ENCODE measurements at regions not wholly inside any gene's neighbourhood (a gene's known extent, or its start where the extent isn't known, plus 50 kb on each side); places are given as distances from the start of the nearest gene placed in this dataset.

DNA sequence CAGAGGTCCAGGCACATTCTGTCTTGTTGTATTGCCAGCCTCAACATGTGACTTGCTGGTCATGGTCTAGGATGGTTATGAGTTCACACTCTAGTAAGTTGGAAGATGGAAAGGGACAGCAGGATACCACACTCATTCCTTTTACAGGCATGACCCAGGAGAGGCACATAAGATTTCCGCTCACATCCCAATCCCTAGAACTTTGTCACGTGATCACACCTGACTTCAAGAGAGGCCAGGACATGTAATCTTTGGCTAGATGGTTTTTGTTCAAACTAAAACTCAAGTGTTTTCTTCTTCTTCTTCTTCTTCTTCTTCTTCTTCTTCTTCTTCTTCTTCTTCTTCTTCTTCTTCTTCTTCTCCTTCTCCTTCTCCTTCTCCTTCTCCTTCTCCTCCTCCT lies 53.4 kb upstream of the ARX start:
- ChIA-PET POLR2A (no interaction called here), CTCF (no interaction called here)
- H3K4me3 ChIP-seq (ENCODE audit: low read depth, low read length), result no peak overlapping the region
- H3K9me3 ChIP-seq (ENCODE audit: control insufficient read depth, insufficient read depth, low read depth, low read length), result no peaks in the 10 kb centered on the region
- no peaks in the 10 kb centered on the region for H3K36me3 ChIP-seq (ENCODE audit: control insufficient read depth in 2 of 2, insufficient read depth in 1 of 2, low read length in 2 of 2)
- H3K4me1 ChIP-seq (ENCODE audit: control insufficient read depth, insufficient read depth, low read length), result no peaks in the 10 kb centered on the region
- no peak overlapping the region for H3K27ac ChIP-seq (ENCODE audit: extremely low read depth, low read depth, low read length)
- TF ChIP-seq ZNF513 (tag by site-specific recombination; IDR thresholded peaks at IDR 0.05), result 0 out of 2 replicates have a peak, but pooled peaks have one; percentile 36
- no peak for TF ChIP-seq ZXDB (tag by site-specific recombination; IDR thresholded peaks at IDR 0.05)
- no peak for TF ChIP-seq KLF7 (tag by site-specific recombination; IDR thresholded peaks at IDR 0.05; ENCODE audit: borderline replicate concordance)
- TF ChIP-seq IKZF3 (tag by site-specific recombination; IDR thresholded peaks at IDR 0.05), result no peak
- no peak for TF ChIP-seq ZNF37A (tag by site-specific recombination; IDR thresholded peaks at IDR 0.05)
- no peak for TF ChIP-seq ZNF174 (tag by site-specific recombination; IDR thresholded peaks at IDR 0.05)
- no peak for TF ChIP-seq SP2 (tag by site-specific recombination; IDR thresholded peaks at IDR 0.05)
- no peak for TF ChIP-seq ZNF175 (tag by site-specific recombination; IDR thresholded peaks at IDR 0.05)

DNA sequence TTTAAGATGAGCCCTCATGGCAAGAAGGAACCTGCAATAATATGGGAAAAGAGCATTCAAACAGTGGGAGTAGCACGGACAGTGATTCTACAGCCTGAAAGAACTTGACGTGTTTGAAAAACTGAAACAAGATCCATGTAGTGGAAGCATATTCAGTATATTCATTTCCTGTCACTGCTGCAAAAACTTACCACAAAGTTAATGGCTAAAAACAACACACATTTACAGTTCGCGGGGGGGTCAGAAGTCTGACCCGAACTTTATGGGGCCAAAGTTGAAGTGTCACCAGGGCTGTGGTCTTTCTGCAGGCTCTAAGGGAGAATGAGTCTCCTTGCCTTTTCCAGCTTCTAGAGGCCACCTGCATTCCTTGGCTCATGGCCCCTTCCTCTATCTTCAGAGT lies 52.6 kb upstream of the ARX start:
- H3K36me3 ChIP-seq (ENCODE audit: control insufficient read depth in 2 of 2, insufficient read depth in 1 of 2, low read length in 2 of 2), result no peaks in the 10 kb centered on the region
- POLR2A ChIA-PET, result no interaction called here
- no peaks in the 10 kb centered on the region for H3K4me1 ChIP-seq (ENCODE audit: control insufficient read depth, insufficient read depth, low read length)
- H3K9me3 ChIP-seq (ENCODE audit: control insufficient read depth, insufficient read depth, low read depth, low read length), result no peaks in the 10 kb centered on the region
- TF ChIP-seq PRDM2 (tag by site-specific recombination; IDR thresholded peaks at IDR 0.05; ENCODE audit: borderline replicate concordance), result no peak
- TF ChIP-seq ZNF768 (tag by site-specific recombination; IDR thresholded peaks at IDR 0.05), result no peak
- no peak for TF ChIP-seq ZNF677 (tag by site-specific recombination; IDR thresholded peaks at IDR 0.05)
- TF ChIP-seq, protein P1, sequence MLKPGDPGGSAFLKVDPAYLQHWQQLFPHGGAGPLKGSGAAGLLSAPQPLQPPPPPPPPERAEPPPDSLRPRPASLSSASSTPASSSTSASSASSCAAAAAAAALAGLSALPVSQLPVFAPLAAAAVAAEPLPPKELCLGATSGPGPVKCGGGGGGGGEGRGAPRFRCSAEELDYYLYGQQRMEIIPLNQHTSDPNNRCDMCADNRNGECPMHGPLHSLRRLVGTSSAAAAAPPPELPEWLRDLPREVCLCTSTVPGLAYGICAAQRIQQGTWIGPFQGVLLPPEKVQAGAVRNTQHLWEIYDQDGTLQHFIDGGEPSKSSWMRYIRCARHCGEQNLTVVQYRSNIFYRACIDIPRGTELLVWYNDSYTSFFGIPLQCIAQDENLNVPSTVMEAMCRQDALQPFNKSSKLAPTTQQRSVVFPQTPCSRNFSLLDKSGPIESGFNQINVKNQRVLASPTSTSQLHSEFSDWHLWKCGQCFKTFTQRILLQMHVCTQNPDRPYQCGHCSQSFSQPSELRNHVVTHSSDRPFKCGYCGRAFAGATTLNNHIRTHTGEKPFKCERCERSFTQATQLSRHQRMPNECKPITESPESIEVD (tag by site-specific recombination; IDR thresholded peaks at IDR 0.05), result no peak
- TF ChIP-seq IKZF3 (tag by site-specific recombination; IDR thresholded peaks at IDR 0.05), result no peak
- no peak for TF ChIP-seq ZNF24 (tag by site-specific recombination; IDR thresholded peaks at IDR 0.05)
- no peak for TF ChIP-seq ZNF169 (tag by site-specific recombination; IDR thresholded peaks at IDR 0.05)
- no peak for TF ChIP-seq YY2 (tag by site-specific recombination; IDR thresholded peaks at IDR 0.05)
- TF ChIP-seq, protein P2, sequence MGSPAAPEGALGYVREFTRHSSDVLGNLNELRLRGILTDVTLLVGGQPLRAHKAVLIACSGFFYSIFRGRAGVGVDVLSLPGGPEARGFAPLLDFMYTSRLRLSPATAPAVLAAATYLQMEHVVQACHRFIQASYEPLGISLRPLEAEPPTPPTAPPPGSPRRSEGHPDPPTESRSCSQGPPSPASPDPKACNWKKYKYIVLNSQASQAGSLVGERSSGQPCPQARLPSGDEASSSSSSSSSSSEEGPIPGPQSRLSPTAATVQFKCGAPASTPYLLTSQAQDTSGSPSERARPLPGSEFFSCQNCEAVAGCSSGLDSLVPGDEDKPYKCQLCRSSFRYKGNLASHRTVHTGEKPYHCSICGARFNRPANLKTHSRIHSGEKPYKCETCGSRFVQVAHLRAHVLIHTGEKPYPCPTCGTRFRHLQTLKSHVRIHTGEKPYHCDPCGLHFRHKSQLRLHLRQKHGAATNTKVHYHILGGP (tag by site-specific recombination; IDR thresholded peaks at IDR 0.05), result no peak
- no peak for TF ChIP-seq ZNF48 (tag by site-specific recombination; IDR thresholded peaks at IDR 0.05)
- TF ChIP-seq ZNF510 (tag by site-specific recombination; IDR thresholded peaks at IDR 0.05; ENCODE audit: insufficient replicate concordance), result no peak
- no peak overlapping the region for H3K4me3 ChIP-seq (ENCODE audit: low read depth, low read length)
- no peak overlapping the region for H3K27ac ChIP-seq (ENCODE audit: extremely low read depth, low read depth, low read length)
- CTCF ChIA-PET, result no interaction called here
